AG09309 (cell line): ENCODE measurements at regions not wholly inside any gene's neighbourhood (a gene's known extent, or its start where the extent isn't known, plus 50 kb on each side); places are given as distances from the start of the nearest gene placed in this dataset.

Experiments used
- DNase-seq: peaks from one replicate; pipeline ENCODE4 v3.0.0-alpha.2; 2010; ENCODE audit warnings: low read depth
- H3K4me3 ChIP-seq: 2 replicates; pipeline ENCODE4 v1.5.1; 2011; ENCODE audit warnings: mild to moderate bottlenecking, low read depth, low read length, moderate library complexity; ENCODE audit not compliant: control insufficient read depth
- TF ChIP-seq, protein P1 (sequence below): IDR thresholded peaks from 2 replicates; pipeline ENCODE4 v1.5.1; 2011; ENCODE audit warnings: mild to moderate bottlenecking, low read depth, low read length, inconsistent platforms; ENCODE audit not compliant: insufficient read depth, control insufficient read depth; ENCODE audit errors: missing control alignments

DNA sequence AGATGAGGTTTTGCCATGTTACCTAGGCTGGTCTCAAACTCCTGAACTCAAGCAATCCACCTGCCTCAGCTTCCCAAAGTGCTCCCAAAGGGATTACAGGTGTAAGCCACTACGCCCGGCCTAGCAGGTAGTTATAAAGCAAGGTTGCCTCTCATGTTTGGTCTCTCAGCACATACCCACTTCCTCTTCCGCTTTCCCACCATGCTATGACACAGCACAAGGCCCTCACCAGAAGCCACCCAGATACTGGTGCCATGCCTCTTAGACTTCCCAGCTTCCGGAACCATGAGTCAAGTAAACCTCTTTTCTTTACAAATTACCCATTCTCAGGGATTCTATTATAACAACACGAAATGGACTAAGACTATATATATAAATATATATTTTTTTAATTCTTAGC lies 143.6 kb downstream of the COPRS start:
- DNase-seq: no peak
- TF ChIP-seq, protein P1, sequence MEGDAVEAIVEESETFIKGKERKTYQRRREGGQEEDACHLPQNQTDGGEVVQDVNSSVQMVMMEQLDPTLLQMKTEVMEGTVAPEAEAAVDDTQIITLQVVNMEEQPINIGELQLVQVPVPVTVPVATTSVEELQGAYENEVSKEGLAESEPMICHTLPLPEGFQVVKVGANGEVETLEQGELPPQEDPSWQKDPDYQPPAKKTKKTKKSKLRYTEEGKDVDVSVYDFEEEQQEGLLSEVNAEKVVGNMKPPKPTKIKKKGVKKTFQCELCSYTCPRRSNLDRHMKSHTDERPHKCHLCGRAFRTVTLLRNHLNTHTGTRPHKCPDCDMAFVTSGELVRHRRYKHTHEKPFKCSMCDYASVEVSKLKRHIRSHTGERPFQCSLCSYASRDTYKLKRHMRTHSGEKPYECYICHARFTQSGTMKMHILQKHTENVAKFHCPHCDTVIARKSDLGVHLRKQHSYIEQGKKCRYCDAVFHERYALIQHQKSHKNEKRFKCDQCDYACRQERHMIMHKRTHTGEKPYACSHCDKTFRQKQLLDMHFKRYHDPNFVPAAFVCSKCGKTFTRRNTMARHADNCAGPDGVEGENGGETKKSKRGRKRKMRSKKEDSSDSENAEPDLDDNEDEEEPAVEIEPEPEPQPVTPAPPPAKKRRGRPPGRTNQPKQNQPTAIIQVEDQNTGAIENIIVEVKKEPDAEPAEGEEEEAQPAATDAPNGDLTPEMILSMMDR: no peak
- H3K4me3 ChIP-seq: no peak overlapping the region

DNA sequence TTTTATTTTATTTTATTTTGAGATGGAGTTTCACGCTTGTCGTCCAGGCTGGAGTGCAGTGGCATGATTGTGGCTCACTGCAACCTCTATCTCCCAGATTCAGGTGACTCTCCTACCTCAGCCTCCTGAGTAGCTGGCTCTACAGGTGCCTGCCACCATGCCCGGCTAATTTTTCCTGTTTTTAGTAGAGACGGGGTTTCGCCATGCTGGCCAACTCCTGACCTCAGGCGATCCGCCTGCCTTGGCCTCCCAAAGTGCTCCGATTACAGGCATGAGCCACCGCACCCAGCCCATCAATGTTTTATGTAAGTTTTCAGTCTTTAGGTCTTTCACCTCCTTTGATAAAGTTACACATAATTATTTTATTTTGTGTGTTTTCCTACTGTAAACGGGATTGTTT lies 154.6 kb downstream of the COPRS start:
- no peak for DNase-seq
- H3K4me3 ChIP-seq: no peak overlapping the region
- TF ChIP-seq, protein P1: no peak

DNA sequence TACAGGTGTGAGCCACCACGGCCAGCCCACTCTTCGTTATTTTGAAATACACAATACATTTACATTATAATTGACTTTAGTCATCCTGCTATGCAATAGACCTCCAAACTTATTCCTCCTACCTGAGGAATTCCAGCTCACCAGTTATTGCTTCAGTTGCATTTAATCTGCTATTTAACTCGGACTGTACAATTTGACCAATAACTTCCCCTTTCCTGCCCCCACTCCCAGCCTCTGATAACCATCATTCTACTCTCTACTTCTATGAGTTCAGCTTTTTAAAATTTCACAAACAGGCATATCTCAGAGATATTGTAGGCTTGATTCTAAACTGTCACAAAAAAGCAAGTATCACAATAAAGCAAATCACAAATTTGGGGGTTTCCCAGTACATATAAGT lies 157.0 kb downstream of the COPRS start:
- no peak overlapping the region for H3K4me3 ChIP-seq
- no peak for DNase-seq
- TF ChIP-seq, protein P1: no peak

DNA sequence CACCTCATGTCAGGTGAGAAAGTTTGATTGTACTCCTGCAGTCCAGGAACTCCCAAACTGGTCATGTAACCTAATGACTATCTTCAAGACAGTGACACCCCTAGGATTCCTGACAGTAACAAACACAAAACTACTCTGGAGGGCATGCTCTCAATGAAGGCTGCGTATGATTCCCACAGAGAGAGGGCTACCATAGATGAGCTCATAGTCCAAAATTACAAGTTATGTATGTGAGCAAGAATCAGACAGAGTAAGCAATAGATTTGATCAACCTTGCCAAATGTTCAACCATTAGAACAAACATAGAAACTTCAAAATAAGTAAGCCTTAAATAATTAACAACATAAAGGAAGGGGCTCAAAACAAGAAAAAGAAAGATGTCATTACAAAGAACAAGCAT lies 158.1 kb downstream of the COPRS start:
- TF ChIP-seq, protein P1: no peak
- DNase-seq: no peak
- H3K4me3 ChIP-seq: no peak overlapping the region

DNA sequence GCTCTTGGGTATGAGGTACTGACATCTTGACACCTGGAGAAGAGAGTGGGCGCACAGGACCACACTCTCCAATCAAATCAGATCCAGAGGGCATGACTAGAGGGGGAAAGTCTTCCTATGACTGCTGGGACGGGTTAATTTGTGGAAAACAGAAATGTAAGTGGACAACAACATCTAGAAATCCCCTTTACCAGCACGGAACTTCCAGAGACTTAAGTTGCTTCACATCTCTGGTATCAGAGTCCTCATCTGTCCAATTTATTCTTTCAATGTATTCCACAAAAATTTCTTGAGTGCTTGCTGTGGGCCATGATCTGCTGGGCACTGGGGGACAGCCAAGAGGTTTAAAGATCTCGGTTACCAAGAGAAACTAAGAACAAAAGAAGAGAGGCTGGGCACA lies 159.2 kb downstream of the COPRS start:
- DNase-seq: no peak

DNA sequence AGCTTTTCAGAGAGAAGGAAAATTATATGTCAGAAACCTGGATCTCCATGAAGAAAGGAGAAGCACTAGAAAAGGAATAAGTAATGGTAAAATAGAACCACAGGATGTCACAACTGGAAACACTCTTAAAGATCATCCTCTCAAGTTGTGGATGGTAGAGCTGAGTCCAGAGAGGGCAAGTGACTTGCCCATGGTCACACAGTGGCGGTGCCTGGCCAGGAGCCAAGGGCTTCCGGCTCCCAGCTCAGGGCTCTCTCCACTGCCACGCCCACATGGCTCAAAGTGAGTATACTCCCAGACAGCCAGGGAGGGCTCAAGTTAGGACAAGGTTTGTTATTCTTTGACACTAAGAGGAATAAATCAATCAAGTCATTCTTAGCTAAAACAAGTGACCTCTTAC lies 159.8 kb downstream of the COPRS start:
- no peak for DNase-seq
- TF ChIP-seq, protein P1: no peak
- H3K4me3 ChIP-seq: no peak overlapping the region

More for the DNA sequence above, 159.2 kb downstream of the COPRS start:
- no peak overlapping the region for H3K4me3 ChIP-seq
- TF ChIP-seq, protein P1: no peak

DNA sequence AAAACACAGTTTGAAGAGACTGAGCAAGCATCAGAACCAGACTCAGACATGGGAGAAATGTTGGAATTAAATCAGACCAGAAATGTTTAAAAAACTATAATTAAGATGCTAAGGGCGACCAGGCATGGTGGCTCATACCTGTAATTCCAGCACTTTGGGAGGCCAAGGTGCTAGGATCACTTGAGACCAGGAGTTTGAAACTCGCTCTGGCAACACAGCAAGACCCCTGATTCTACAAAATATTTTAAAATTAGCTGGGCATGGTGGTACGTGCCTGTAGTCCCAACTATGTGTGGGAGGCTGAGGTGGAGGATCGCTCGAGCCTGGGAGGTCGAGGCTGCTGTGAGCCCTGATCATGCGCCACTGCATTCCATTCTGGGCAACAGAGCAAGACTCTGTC lies 160.3 kb downstream of the COPRS start:
- TF ChIP-seq, protein P1: no peak
- DNase-seq: no peak
- H3K4me3 ChIP-seq: no peak overlapping the region
